Bronchial epithelial cell (primary cell): ENCODE measurements at regions not wholly inside any gene's neighbourhood (a gene's known extent, or its start where the extent isn't known, plus 50 kb on each side); places are given as distances from the start of the nearest gene placed in this dataset.
A peak's percentile ranks its signal among the peaks of the same experiment; 100 is the strongest.

Experiments
- DNase-seq: peaks from one replicate; pipeline ENCODE4 v3.0.0-alpha.2; 2010; ENCODE audit warnings: low read depth
- FAIRE-seq: peaks from 2 replicates; lab custom pipeline; 2011; peaks lifted over from hg19 to GRCh38; lab: Jason Lieb, UNC
- H3K27me3 ChIP-seq: 2 replicates; pipeline ENCODE4 v1.5.1; 2011; ENCODE audit warnings: low read length; ENCODE audit not compliant: control insufficient read depth, insufficient read depth
- H3K36me3 ChIP-seq: 2 replicates; pipeline ENCODE4 v1.5.1; 2011; ENCODE audit warnings: low read length; ENCODE audit not compliant: control insufficient read depth, insufficient read depth
- H3K4me3 ChIP-seq: 2 replicates; pipeline ENCODE4 v1.5.1; 2011; ENCODE audit warnings: mild to moderate bottlenecking, low read depth, low read length, control low read depth
- TF ChIP-seq, protein P1 (sequence below): IDR thresholded peaks from 2 replicates; pipeline ENCODE4 v1.5.1; 2011; ENCODE audit warnings: mild to moderate bottlenecking, moderate library complexity, low read length, control low read depth, inconsistent platforms; ENCODE audit not compliant: insufficient read depth, severe bottlenecking

DNA sequence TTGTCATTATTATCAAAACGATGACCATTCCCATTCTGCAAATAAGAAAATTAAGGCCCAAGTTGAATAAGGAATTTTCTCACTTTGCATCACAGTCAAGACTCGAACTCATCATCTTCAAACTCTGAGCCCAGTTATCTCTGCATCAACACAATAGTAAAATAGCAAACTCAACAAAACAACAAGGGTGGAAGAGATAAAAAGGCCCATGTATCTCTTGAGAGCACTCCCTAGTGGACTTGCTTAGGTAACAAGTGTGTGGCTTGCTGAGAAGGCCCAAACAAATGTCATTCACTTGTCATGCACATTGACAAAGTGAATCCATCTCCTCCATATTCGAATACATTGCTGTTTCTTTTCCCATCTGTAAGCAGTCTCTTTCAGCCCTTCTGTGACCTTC, 412.0 kb upstream of the MAF start:
- TF ChIP-seq, protein P1, sequence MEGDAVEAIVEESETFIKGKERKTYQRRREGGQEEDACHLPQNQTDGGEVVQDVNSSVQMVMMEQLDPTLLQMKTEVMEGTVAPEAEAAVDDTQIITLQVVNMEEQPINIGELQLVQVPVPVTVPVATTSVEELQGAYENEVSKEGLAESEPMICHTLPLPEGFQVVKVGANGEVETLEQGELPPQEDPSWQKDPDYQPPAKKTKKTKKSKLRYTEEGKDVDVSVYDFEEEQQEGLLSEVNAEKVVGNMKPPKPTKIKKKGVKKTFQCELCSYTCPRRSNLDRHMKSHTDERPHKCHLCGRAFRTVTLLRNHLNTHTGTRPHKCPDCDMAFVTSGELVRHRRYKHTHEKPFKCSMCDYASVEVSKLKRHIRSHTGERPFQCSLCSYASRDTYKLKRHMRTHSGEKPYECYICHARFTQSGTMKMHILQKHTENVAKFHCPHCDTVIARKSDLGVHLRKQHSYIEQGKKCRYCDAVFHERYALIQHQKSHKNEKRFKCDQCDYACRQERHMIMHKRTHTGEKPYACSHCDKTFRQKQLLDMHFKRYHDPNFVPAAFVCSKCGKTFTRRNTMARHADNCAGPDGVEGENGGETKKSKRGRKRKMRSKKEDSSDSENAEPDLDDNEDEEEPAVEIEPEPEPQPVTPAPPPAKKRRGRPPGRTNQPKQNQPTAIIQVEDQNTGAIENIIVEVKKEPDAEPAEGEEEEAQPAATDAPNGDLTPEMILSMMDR = no peak
- no peak for FAIRE-seq
- Histone ChIP-seq H3K4me3 (no peak overlapping the region), H3K36me3 (no peaks in the 10 kb centered on the region), H3K27me3 (no peaks in the 10 kb centered on the region)
- DNase-seq = no peak

DNA sequence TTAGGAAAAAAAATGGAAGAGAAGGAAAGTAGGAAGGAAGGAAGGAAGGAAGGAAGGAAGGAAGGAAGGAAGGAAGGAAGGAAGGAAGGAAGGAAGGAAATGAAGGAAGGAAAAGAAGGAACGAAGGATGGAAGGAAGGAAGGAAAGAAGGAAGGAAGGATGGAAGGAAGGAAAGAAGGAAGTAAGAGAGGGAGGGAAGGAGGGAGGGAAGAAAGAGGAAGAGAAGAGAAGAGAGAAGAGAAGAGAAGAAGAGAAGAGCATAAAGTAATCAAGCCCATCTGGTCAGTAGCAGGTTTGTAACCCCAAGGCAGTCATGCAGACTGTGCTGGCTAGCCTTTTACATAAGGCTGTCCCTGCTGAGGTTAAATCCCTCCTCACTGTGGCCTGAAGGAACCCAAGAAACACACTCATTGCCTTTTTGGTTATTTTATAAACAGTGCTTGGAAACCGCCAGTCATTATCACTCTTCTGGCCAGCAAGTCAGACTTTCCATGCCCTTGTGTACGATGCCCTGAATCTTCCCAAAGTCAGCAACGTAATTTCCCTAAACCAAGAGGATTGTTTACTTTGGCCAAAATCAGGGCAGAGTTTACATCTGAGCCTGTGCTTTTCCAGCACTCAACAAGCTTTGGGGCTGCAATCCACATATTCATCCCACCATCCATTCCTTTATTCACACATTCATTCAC, 409.6 kb upstream of the MAF start:
- Histone ChIP-seq H3K4me3 (no peak overlapping the region), H3K27me3 (no peaks in the 10 kb centered on the region), H3K36me3 (no peaks in the 10 kb centered on the region)
- DNase-seq = no peak
- TF ChIP-seq, protein P1 = no peak
- FAIRE-seq = no peak

DNA sequence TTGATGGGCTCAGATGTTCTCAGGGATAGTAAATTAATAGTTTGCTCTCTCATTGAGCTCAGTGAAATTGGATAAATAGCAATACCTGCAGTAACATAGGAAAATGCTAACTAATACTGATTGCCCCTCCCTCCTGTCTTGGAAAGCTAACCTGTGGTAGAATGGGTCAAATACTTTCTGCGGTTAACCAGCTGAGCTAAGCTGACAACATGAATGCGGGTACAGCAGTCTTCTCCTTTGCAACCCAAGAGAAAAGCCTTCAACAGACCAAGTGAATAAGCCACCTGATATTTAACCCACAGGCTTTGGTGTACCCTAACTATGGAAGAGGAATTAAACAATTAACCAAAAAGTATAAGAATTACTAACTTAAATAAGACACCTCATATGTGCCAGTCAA, 408.3 kb upstream of the MAF start:
- DNase-seq = no peak
- H3K27me3 ChIP-seq = no peaks in the 10 kb centered on the region
- FAIRE-seq = no peak
- no peaks in the 10 kb centered on the region for H3K36me3 ChIP-seq
- TF ChIP-seq, protein P1 = no peak
- no peak overlapping the region for H3K4me3 ChIP-seq

DNA sequence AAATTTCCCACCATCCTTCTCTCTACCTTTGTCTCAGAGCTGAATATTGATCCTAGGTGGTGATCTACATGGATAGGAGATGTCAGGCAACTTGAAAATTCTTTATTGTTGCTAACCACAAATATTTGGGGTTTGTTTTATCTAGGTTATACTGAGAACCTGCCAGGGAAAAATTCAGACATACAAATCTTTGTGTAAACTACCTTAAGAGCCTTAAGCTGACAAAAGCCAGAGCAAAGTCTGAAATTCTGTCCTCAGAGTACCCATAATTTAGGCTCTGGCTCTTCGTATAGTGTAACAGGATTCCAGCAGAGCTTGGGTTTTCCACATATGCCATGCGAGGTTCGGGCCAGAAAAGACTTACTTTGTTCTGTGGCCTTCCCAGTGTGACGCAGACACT, 406.7 kb upstream of the MAF start:
- no peak for DNase-seq
- Histone ChIP-seq H3K36me3 (no peaks in the 10 kb centered on the region), H3K27me3 (no peaks in the 10 kb centered on the region), H3K4me3 (no peak overlapping the region)
- TF ChIP-seq, protein P1 = no peak
- FAIRE-seq = no peak

DNA sequence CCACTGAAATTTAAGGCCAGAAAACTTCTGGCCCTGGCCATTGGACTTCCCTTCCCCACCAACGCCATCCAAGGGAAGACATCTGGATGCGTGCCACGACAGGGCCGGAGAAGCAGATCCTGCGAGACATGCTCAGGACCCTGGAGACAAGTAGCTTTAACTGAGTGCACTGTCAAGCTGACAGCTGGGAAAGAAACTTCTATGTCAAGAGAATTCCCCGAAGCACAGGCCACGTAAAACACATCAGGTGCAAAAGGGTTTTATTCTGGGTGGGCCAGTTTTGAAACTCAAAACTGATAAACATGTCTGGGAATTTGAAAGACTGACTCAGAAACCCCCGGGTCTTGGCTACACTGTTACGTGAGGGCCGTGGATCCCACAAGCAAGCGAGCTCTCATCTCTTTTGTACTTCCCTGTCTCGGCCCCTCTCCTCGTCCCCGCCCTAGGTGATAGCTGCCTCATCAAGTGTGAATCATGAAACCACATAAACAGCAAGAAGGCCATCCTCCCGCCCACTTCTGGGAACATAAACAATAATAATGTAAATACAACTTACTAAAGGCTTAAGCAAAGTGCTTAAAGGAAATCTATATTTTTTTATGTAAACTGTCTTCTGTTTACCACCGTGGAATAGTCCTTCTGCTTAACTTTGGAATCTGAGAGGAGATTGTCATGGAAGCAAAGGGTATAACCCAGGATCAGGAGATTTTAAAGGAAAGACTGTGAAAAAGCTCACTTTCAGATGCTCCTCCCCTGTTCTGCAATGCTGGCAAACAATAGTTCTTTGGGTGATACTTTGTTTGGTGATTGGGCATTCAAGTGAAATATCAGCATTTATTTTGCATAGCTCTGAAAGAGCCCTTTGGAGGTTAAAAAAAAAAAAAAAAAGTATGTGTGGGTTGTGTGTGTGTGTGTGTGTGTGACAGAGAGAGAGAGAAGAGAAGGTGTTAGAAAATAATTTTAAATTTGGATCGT, 406.0 kb upstream of the MAF start:
- Histone ChIP-seq H3K27me3 (no peaks in the 10 kb centered on the region), H3K36me3 (no peaks in the 10 kb centered on the region), H3K4me3 (no peak overlapping the region)
- peak; percentile 95 for DNase-seq
- no peak for FAIRE-seq
- TF ChIP-seq, protein P1 = no peak
